ENCODE measurements at regions not wholly inside any gene's neighbourhood (a gene's known extent, or its start where the extent isn't known, plus 50 kb on each side); places are given as distances from the start of the nearest gene placed in this dataset.

DNA sequence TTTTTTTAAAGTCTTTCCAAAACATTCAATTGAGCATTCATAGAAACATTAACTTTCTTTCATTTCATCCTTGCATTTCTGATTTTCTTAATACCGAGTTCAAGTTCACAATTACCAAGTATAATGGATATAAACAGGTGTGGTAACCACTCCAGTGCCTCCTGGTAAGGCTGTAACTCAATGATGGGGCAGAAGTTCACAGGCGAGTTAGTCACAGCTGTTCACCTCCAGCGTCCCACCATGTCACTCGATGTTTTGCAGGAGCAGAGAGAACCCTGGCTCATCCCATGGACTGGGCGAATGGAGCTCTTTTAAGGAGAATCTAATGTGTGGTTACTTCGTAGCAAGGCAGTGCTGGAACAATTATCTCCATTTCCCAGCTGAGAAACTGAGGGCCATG, 94.4 kb upstream of the ALX4 start:
- TF ChIP-seq, protein P1, sequence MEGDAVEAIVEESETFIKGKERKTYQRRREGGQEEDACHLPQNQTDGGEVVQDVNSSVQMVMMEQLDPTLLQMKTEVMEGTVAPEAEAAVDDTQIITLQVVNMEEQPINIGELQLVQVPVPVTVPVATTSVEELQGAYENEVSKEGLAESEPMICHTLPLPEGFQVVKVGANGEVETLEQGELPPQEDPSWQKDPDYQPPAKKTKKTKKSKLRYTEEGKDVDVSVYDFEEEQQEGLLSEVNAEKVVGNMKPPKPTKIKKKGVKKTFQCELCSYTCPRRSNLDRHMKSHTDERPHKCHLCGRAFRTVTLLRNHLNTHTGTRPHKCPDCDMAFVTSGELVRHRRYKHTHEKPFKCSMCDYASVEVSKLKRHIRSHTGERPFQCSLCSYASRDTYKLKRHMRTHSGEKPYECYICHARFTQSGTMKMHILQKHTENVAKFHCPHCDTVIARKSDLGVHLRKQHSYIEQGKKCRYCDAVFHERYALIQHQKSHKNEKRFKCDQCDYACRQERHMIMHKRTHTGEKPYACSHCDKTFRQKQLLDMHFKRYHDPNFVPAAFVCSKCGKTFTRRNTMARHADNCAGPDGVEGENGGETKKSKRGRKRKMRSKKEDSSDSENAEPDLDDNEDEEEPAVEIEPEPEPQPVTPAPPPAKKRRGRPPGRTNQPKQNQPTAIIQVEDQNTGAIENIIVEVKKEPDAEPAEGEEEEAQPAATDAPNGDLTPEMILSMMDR (IDR thresholded peaks at IDR 0.05; ENCODE audit: borderline replicate concordance, insufficient read depth, low read depth, low read length) = no peak
- H3K4me3 ChIP-seq (ENCODE audit: low read depth, low read length) = no peak overlapping the region

DNA sequence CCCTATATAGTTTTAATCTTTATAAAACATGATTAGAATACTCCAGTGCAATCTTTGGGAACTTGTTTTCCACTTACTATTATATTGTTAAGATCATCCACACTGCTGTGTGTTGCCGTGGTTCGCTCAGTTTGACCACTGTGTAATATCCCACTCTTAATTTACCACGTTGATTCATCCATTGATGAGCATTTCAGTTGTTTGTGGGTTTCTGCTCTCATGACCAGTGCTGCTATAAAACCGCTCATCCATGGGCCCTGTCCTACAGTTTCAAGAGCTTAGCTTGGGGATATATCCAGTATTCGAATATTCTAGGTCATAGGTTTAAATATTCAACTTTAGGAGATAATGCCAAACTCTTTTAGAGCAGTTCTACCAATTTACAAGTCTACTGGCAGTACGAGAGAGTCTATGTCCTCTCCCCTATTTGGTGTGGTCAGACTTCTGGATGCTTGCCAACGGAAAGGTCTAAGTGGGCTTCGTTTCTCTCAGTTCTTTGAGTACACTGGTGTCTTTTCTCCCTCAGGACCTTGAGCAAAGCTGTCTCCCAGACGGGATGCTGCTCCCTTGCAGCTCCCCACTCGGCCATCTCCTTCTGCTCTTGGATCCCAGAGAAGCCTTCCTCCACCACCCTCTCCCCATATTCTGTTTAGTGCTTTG, 94.9 kb upstream of the ALX4 start:
- no peak overlapping the region for H3K4me3 ChIP-seq (ENCODE audit: low read depth, low read length)
- TF ChIP-seq, protein P1 (IDR thresholded peaks at IDR 0.05; ENCODE audit: borderline replicate concordance, insufficient read depth, low read depth, low read length) = no peak

DNA sequence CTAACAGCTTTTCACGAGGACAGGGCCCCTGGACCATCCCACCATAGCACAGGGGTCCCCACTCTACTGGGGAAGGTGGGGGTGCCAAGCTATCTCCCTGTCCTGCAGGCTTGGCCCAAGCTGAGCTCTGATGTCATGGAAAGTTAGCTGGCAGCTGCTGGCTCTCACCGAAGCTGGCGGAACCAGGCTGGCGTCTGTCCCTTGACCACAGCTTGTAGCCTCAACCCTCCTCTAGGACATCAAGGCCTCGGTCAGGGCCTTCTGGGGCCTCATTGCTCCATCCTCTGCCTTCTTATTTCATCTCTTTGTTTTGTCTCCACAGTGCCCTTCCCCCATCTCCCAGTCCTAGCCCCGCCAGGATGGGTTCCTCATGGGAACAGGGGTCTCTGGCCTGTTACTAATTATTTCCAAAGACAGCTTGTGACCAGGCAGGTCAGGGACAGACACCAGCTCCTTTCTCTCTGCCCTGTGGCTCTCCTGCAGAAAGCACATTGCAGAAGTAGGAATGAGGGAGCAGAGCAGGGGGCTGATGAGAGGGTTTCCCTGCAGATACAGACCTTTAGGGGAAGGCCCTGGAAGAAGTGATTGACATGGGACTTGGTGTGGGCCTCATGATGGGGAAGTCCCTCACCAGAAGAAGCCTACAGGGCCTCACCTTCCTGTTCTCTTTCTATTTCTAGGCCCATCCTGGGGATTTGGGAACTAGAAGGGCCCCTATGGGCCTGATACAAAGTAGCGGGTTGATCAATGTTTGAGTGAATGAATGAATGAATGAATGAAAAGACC, 97.5 kb upstream of the ALX4 start:
- TF ChIP-seq, protein P1 (IDR thresholded peaks at IDR 0.05; ENCODE audit: borderline replicate concordance, insufficient read depth, low read depth, low read length) = no peak
- H3K4me3 ChIP-seq (ENCODE audit: low read depth, low read length) = no peak overlapping the region

DNA sequence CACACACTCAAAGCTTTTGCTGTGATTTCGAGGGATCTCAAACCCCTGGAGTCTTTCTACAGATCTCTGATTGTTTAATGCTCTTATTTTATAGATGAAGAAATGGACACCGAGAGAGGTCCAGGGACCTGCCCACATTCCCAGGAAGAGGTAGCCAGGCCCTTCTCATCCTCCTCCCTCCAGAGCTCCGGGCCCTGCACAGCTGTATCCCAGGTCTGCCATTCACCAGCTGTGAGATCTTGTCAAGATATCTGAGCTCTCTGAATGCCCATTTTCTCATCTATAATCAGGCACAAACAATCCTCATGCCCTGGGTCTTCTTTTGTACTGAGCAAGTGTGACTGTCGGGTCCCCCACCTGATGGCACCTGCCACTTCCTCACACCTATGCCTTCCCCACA, 98.2 kb upstream of the ALX4 start:
- TF ChIP-seq, protein P1 (IDR thresholded peaks at IDR 0.05; ENCODE audit: borderline replicate concordance, insufficient read depth, low read depth, low read length) = no peak
- no peak overlapping the region for H3K4me3 ChIP-seq (ENCODE audit: low read depth, low read length)

DNA sequence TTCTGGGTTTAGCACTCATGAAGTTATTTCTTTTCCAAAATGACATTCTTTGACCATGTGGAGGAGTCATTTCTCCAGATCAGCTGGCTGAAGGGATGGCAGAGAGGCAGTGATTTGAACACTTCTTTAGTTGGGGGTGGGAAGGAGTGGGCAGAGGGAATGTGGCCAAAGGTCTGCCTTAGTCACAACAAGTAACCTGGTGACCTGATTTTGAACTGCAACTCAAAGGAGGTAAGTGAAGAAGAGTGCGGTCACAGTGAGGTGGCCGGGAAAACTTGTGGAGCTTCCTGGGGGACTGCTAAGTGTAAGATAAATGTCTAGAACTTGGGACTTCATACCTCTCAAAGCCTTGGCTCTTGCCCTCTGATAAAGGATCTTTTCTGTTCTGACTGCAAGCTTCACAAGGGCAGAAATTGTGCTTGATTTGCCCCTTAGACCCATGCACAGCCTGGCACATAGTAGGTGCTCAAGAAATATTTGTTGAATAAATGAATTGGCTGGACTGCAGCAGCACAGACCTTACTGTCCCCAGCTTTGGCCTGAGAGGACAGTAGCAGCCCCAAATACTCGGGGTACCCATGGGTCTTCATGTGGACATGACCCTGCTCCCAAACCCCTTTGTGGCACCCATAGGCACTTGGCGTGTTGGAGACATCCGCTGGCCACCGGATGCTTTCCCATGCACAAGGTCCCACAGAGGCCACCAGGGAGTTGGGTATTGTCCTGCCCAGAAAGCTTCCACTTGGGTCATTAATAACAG, 99.0 kb upstream of the ALX4 start:
- TF ChIP-seq, protein P1 (IDR thresholded peaks at IDR 0.05; ENCODE audit: borderline replicate concordance, insufficient read depth, low read depth, low read length) = no peak
- H3K4me3 ChIP-seq (ENCODE audit: low read depth, low read length) = no peak overlapping the region

DNA sequence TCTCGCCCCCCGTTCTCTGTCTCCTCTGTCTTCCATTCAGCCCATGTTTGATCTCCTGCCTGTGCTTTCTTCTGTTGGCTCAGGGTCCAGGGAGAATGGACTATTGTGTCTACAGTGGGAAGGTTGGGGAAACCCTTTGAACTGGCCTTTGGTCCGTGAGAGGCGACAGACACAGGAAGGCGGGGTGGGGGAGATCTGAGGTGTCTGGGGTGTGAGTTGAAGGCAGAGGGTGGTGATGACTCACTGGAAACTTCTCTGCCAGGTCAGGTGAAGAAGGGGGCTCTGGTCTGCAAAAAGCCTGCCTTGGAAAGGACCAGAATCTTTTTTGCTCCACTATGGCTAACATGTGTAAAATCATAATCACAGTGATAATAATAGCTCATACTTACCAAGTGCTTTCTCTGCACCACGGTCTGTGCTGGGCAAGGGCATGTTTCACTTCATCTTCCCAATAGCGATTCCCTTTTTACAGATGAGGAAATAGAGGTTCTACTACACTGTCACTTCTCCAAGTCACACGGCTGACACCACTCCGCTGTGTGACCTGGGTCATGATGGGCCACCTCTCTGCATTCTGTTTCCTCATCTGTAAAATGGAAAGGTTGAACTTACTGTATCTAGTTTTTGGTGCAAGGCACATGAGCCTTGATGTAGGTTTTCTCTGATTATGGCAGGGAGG, 99.8 kb upstream of the ALX4 start:
- no peak overlapping the region for H3K4me3 ChIP-seq (ENCODE audit: low read depth, low read length)
- TF ChIP-seq, protein P1 (IDR thresholded peaks at IDR 0.05; ENCODE audit: borderline replicate concordance, insufficient read depth, low read depth, low read length) = no peak
